DOHH2 (cell line): ENCODE measurements at regions not wholly inside any gene's neighbourhood (a gene's known extent, or its start where the extent isn't known, plus 50 kb on each side); places are given as distances from the start of the nearest gene placed in this dataset.

Experiments used
- CTCF ChIP-seq: fragments of 200-600 bp; sonication (generic); IDR thresholded peaks from one replicate; pipeline ENCODE4 v1.5.1; 2014; ENCODE audit warnings: antibody characterized with exemption, mild to moderate bottlenecking, low read depth, low read length; ENCODE audit not compliant: poor library complexity, severe bottlenecking
- EZH2phosphoT487 ChIP-seq: fragments of 200-600 bp; sonication (generic); IDR thresholded peaks from 2 replicates; pipeline ENCODE4 v1.6.1; 2017; ENCODE audit warnings: borderline replicate concordance, mild to moderate bottlenecking, antibody characterized with exemption, low read length, moderate library complexity, mixed read lengths

- no peak for TF ChIP-seq CTCF
- TF ChIP-seq EZH2phosphoT487: no peak
Observed at GRCh38 chr15:47924381-47924780, 196.4 kb upstream of the SLC24A5 start.
